Spleen (tissue), 7 donors: ENCODE measurements at regions not wholly inside any gene's neighbourhood (a gene's known extent, or its start where the extent isn't known, plus 50 kb on each side); places are given as distances from the start of the nearest gene placed in this dataset.

ENCODE experiments used
- POLR2AphosphoS5 ChIP-seq, 3 donors: sonication (generic); formaldehyde crosslinking; IDR thresholded peaks; one replicate each; pipeline ENCODE4 v1.5.1; 2017; ENCODE audit warnings: antibody characterized with exemption in 3 of 3
- TF ChIP-seq, protein P1 (sequence below), 11 experiments: fragments of 200-600 bp in 7 of 11; fragments of 450-650 bp in 4 of 11; sonication (generic) in 4 of 11; IDR thresholded peaks in 8 of 11; conservative IDR thresholded peaks in 3 of 11; 1 replicate in 7 of 11; 2 replicates in 4 of 11; pipeline versions ENCODE4 v1.4.0 to v1.8.0; 2016 to 2021; ENCODE audit warnings: antibody characterized with exemption in 11 of 11, inconsistent platforms in 4 of 11, mild to moderate bottlenecking in 1 of 11
- donor health status: DM: no; HTN: no; CAD: no; lungs with moderate emphysema.
- donor health status: DM: no; HTN: no; CAD: no.
- donor health status: DM: no; HTN: no; CAD: no.

- TF ChIP-seq POLR2AphosphoS5 (IDR thresholded peaks at IDR 0.05): no peak
- TF ChIP-seq, protein P1, sequence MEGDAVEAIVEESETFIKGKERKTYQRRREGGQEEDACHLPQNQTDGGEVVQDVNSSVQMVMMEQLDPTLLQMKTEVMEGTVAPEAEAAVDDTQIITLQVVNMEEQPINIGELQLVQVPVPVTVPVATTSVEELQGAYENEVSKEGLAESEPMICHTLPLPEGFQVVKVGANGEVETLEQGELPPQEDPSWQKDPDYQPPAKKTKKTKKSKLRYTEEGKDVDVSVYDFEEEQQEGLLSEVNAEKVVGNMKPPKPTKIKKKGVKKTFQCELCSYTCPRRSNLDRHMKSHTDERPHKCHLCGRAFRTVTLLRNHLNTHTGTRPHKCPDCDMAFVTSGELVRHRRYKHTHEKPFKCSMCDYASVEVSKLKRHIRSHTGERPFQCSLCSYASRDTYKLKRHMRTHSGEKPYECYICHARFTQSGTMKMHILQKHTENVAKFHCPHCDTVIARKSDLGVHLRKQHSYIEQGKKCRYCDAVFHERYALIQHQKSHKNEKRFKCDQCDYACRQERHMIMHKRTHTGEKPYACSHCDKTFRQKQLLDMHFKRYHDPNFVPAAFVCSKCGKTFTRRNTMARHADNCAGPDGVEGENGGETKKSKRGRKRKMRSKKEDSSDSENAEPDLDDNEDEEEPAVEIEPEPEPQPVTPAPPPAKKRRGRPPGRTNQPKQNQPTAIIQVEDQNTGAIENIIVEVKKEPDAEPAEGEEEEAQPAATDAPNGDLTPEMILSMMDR (IDR thresholded peaks at IDR 0.05 in 8 of 11, conservative IDR thresholded peaks at IDR 0.05 in 3 of 11): no peak
Observed at GRCh38 chr15:29535952-29536351, 266.3 kb upstream of the NSMCE3 start.
